H1 (cell line): ENCODE measurements at regions not wholly inside any gene's neighbourhood (a gene's known extent, or its start where the extent isn't known, plus 50 kb on each side); places are given as distances from the start of the nearest gene placed in this dataset.

ENCODE experiments used
- CTCF ChIA-PET: fragments of 300-600 bp; sonication (Branson Sonifier 250); formaldehyde crosslinking; loops from one replicate; lab custom pipeline; 2021; ENCODE audit not compliant: partially characterized antibody; lab: Charles Lee
- POLR2A ChIA-PET: fragments of 300-600 bp; sonication (Branson Sonifier 250); formaldehyde crosslinking; loops from one replicate; lab custom pipeline; 2021; ENCODE audit warnings: inconsistent platforms; ENCODE audit not compliant: partially characterized antibody; lab: Charles Lee
- DNase-seq, 2 experiments: peaks; one replicate each; pipeline versions ENCODE4 v3.0.0 to v3.0.0-alpha.2; 2010 to 2022; ENCODE audit warnings: low spot score in 2 of 2, low read depth in 1 of 2, mixed read lengths in 1 of 2
- FAIRE-seq: peaks from 2 replicates; lab custom pipeline; 2011; peaks lifted over from hg19 to GRCh38; lab: Jason Lieb, UNC
- H2AFZ ChIP-seq: 2 replicates; pipeline ENCODE4 v1.8.1; 2012; ENCODE audit warnings: low read length, inconsistent platforms
- H2AK5ac ChIP-seq: 2 replicates; pipeline ENCODE4 v1.6.1; 2013; ENCODE audit warnings: low read depth, low read length
- H2BK120ac ChIP-seq: replicated peaks from 2 replicates; pipeline ENCODE3; 2013; ENCODE audit warnings: low read depth, low read length, inconsistent platforms
- H2BK12ac ChIP-seq: 2 replicates; pipeline ENCODE4 v1.6.1; 2013; ENCODE audit warnings: low read depth, low read length
- H2BK15ac ChIP-seq: 2 replicates; pipeline ENCODE4 v1.6.1; 2013; ENCODE audit warnings: low read length
- H2BK20ac ChIP-seq: 2 replicates; pipeline ENCODE4 v1.6.1; 2013; ENCODE audit warnings: low read length
- H2BK5ac ChIP-seq: 2 replicates; pipeline ENCODE4 v1.6.1; 2013; ENCODE audit warnings: low read depth, low read length
- H3K14ac ChIP-seq: 2 replicates; pipeline ENCODE4 v1.6.1; 2013; ENCODE audit warnings: inconsistent platforms; ENCODE audit not compliant: insufficient read length
- H3K18ac ChIP-seq: 2 replicates; pipeline ENCODE4 v1.6.1; 2013; ENCODE audit warnings: low read length; ENCODE audit errors: extremely low read depth
- H3K23ac ChIP-seq: 2 replicates; pipeline ENCODE4 v1.6.1; 2013; ENCODE audit warnings: inconsistent platforms; ENCODE audit not compliant: insufficient read length
- H3K23me2 ChIP-seq: 2 replicates; pipeline ENCODE4 v1.6.1; 2013; ENCODE audit warnings: low read depth, low read length
- H3K27ac ChIP-seq: 2 replicates; pipeline ENCODE4 v1.6.1; 2011; ENCODE audit warnings: low read depth, low read length, inconsistent platforms
- H3K27me3 ChIP-seq, 4 experiments: replicated peaks in 1 of 4; 1 replicate in 1 of 4; 2 replicates in 3 of 4; pipeline versions ENCODE4 v1.6.1 to v1.8.1; 2011 to 2013; ENCODE audit warnings: low read length in 3 of 4, mild to moderate bottlenecking in 3 of 4, inconsistent platforms in 2 of 4, mixed read lengths in 2 of 4, moderate library complexity in 1 of 4; ENCODE audit not compliant: control insufficient read depth in 3 of 4, insufficient read depth in 3 of 4; ENCODE audit errors: extremely low read depth in 1 of 4
- H3K36me3 ChIP-seq, 4 experiments: 2 replicates each; pipeline versions ENCODE4 v1.6.1 to v1.8.1; 2011 to 2013; ENCODE audit warnings: mild to moderate bottlenecking in 4 of 4, low read length in 3 of 4, moderate library complexity in 2 of 4, control low read depth in 1 of 4, inconsistent platforms in 1 of 4; ENCODE audit not compliant: insufficient read depth in 4 of 4, control insufficient read depth in 2 of 4
- H3K4ac ChIP-seq: replicated peaks from 2 replicates; pipeline ENCODE3; 2013; ENCODE audit warnings: low read length, low read depth, mixed read lengths, inconsistent platforms; ENCODE audit not compliant: insufficient read length
- H3K4me1 ChIP-seq, 4 experiments: replicated peaks in 1 of 4; 1 replicate in 1 of 4; 2 replicates in 3 of 4; pipeline versions ENCODE4 v1.6.1 to v1.8.1; 2011 to 2013; ENCODE audit warnings: low read length in 3 of 4, inconsistent platforms in 2 of 4, mixed read lengths in 1 of 4; ENCODE audit not compliant: insufficient read depth in 4 of 4, control insufficient read depth in 3 of 4
- H3K4me2 ChIP-seq, 2 experiments: 2 replicates each; pipeline versions ENCODE4 v1.6.1 to v1.8.1; 2011 to 2013; ENCODE audit warnings: low read depth in 2 of 2, low read length in 2 of 2, control low read depth in 1 of 2, inconsistent platforms in 1 of 2, mild to moderate bottlenecking in 1 of 2; ENCODE audit not compliant: insufficient read depth in 1 of 2
- H3K4me3 ChIP-seq, 4 experiments: fragments of 200-600, 300-600 bp in 1 of 4; sonication (generic), shearing (Covaris generic), sonication (Bioruptor Twin) in 1 of 4; 2 replicates each; pipeline versions ENCODE4 v1.5.1 to v1.8.1; 2011 to 2016; ENCODE audit warnings: low read length in 4 of 4, low read depth in 3 of 4, control low read depth in 2 of 4, inconsistent platforms in 2 of 4, mild to moderate bottlenecking in 2 of 4, mixed read lengths in 1 of 4, moderate library complexity in 1 of 4; ENCODE audit not compliant: insufficient read depth in 2 of 4; ENCODE audit errors: extremely low read depth in 1 of 4
- H3K56ac ChIP-seq: replicated peaks from 2 replicates; pipeline ENCODE3; 2013; ENCODE audit warnings: low read depth, mild to moderate bottlenecking, mixed read lengths, low read length, inconsistent platforms; ENCODE audit not compliant: insufficient read length
- H3K79me1 ChIP-seq: 2 replicates; pipeline ENCODE4 v1.6.1; 2013; ENCODE audit warnings: low read depth, low read length, control low read depth
- H3K79me2 ChIP-seq, 2 experiments: 2 replicates each; pipeline versions ENCODE4 v1.6.1 to v1.8.1; 2012 to 2013; ENCODE audit warnings: low read length in 2 of 2, mild to moderate bottlenecking in 2 of 2, inconsistent platforms in 1 of 2; ENCODE audit not compliant: insufficient read depth in 2 of 2, control insufficient read depth in 1 of 2
- H3K9ac ChIP-seq, 4 experiments: replicated peaks in 1 of 4; 1 replicate in 1 of 4; 2 replicates in 3 of 4; pipeline versions ENCODE4 v1.6.1 to v1.8.1; 2011 to 2013; ENCODE audit warnings: low read depth in 3 of 4, low read length in 3 of 4, control low read depth in 2 of 4, mild to moderate bottlenecking in 2 of 4, moderate library complexity in 2 of 4, inconsistent platforms in 1 of 4; ENCODE audit errors: extremely low read depth in 1 of 4
- H3K9me3 ChIP-seq, 2 experiments: 2 replicates each; pipeline versions ENCODE4 v1.6.1 to v1.8.1; 2012 to 2013; ENCODE audit warnings: mild to moderate bottlenecking in 2 of 2, moderate library complexity in 2 of 2, control low read depth in 1 of 2, inconsistent platforms in 1 of 2, low read depth in 1 of 2, low read length in 1 of 2, mixed read lengths in 1 of 2; ENCODE audit not compliant: insufficient read depth in 2 of 2
- H4K20me1 ChIP-seq, 2 experiments: replicated peaks in 1 of 2; 2 replicates each; pipeline versions ENCODE3 to v1.8.1; 2011 to 2013; ENCODE audit warnings: inconsistent platforms in 2 of 2, low read length in 2 of 2, mild to moderate bottlenecking in 1 of 2; ENCODE audit not compliant: insufficient read depth in 2 of 2, control insufficient read depth in 1 of 2
- H4K5ac ChIP-seq: 2 replicates; pipeline ENCODE4 v1.6.1; 2013; ENCODE audit warnings: low read length, low read depth, mixed read lengths, inconsistent platforms; ENCODE audit not compliant: insufficient read length
- H4K8ac ChIP-seq: 2 replicates; pipeline ENCODE4 v1.8.0; 2013; ENCODE audit warnings: mild to moderate bottlenecking, moderate library complexity, low read length, inconsistent platforms; ENCODE audit not compliant: insufficient read depth; ENCODE audit errors: extremely low read depth
- H4K91ac ChIP-seq: replicated peaks from 2 replicates; pipeline ENCODE3; 2013; ENCODE audit warnings: low read length, mixed read lengths, inconsistent platforms; ENCODE audit not compliant: insufficient read length
- BCL11A ChIP-seq, 2 experiments: IDR thresholded peaks; one replicate each; pipeline ENCODE4 v1.6.1; 2011; ENCODE audit warnings: low read depth in 2 of 2, low read length in 2 of 2, mild to moderate bottlenecking in 2 of 2
- CBX5 ChIP-seq: fragments of 300-800, 300-1000 bp; sonication (generic); IDR thresholded peaks from 2 replicates; pipeline ENCODE4 v1.7.1; 2016; ENCODE audit warnings: antibody characterized with exemption, low read length, low read depth
- CEBPB ChIP-seq: IDR thresholded peaks from 2 replicates; pipeline ENCODE4 v1.6.1; 2012; ENCODE audit warnings: low read depth, low read length
- CHD2 ChIP-seq: IDR thresholded peaks from 2 replicates; pipeline ENCODE4 v1.6.1; 2012; ENCODE audit warnings: low read length, improper control_type of control experiment
- CTBP2 ChIP-seq: IDR thresholded peaks from 2 replicates; pipeline ENCODE4 v1.7.0; 2011; ENCODE audit warnings: borderline replicate concordance, mild to moderate bottlenecking, moderate library complexity, mixed read lengths, low read length; ENCODE audit not compliant: insufficient read depth, insufficient read length
- FOSL1 ChIP-seq: IDR thresholded peaks from 2 replicates; pipeline ENCODE4 v1.6.1; 2011; ENCODE audit warnings: mild to moderate bottlenecking, low read depth, low read length, moderate library complexity; ENCODE audit not compliant: insufficient read depth
- JUND ChIP-seq: IDR thresholded peaks from 2 replicates; pipeline ENCODE4 v1.6.1; 2011; ENCODE audit warnings: mild to moderate bottlenecking, improper control_type of control experiment, low read length
- SIX5 ChIP-seq: IDR thresholded peaks from 2 replicates; pipeline ENCODE4 v1.6.1; 2011; ENCODE audit warnings: mild to moderate bottlenecking, low read depth, low read length
- SRF ChIP-seq: IDR thresholded peaks from 2 replicates; pipeline ENCODE4 v1.6.1; 2011; ENCODE audit warnings: mild to moderate bottlenecking, low read depth, low read length, moderate library complexity
- TAF7 ChIP-seq: optimal IDR thresholded peaks from 2 replicates; pipeline ENCODE3; 2011; ENCODE audit warnings: low read depth, mild to moderate bottlenecking, inconsistent platforms, low read length, moderate library complexity, borderline replicate concordance
- TCF12 ChIP-seq: IDR thresholded peaks from 2 replicates; pipeline ENCODE4 v1.6.1; 2011; ENCODE audit warnings: low read depth, mild to moderate bottlenecking, low read length
- ZNF274 ChIP-seq: IDR thresholded peaks from 2 replicates; pipeline ENCODE4 v1.7.0; 2012; ENCODE audit warnings: low read length, borderline replicate concordance; ENCODE audit errors: extremely low read depth
- WGBS, 2 experiments: shearing (Covaris generic) in 1 of 2; methylation state at CpG; one replicate each; pipeline versions ENCODE4 v1.1.6 to v1.1.7; 2013 to 2015; ENCODE audit warnings: low lambda C conversion rate in 2 of 2, mixed read lengths in 2 of 2, inconsistent platforms in 1 of 2, low coverage in 1 of 2, missing lambda C conversion rate in 1 of 2; ENCODE audit not compliant: insufficient replicate concordance in 2 of 2, insufficient coverage in 1 of 2, insufficient read length in 1 of 2; ENCODE audit errors: extremely low coverage in 1 of 2, missing lambda C conversion rate in 1 of 2; 5-methylcytosine and 5-hydroxymethylcytosine counted together

DNA sequence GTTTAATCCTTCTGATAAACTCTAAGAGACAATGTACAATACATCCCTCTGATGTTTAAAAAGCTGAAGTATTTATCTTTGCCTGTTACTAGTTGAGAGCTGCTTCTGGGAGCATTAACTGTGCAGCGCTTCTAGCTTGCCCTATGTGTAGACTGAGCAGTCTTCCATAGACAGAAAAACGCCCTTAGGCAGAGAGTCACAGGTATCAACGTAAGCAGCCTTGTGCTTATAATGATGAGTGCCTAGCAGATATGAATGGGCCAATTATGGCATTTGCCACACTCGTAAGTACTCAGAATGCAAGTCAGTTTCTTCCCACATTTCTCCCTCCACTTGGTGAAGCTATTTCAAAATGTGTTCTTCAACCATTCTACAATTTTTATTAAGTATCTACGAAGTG, 731.1 kb upstream of the SLC8A1 start:
- Histone ChIP-seq H4K5ac (no peak overlapping the region), H3K27ac (no peak overlapping the region), H2BK15ac (no peak overlapping the region), H4K8ac (no peak overlapping the region), H3K4me3 (no peak overlapping the region), H3K4ac (no peak overlapping the region), H2BK12ac (no peak overlapping the region), H3K14ac (no peak overlapping the region), H2AFZ (peak overlapping the region; percentile 24; the same call in 1 of the 2 replicates), H3K23me2 (no peaks in the 10 kb centered on the region), H2AK5ac (no peak overlapping the region), H2BK120ac (no peak overlapping the region), H3K4me1 (no peaks in the 10 kb centered on the region), H2BK5ac (no peak overlapping the region), H3K4me2 (no peak overlapping the region), H3K79me2 (no peaks in the 10 kb centered on the region), H3K36me3 (no peaks in the 10 kb centered on the region), H3K79me1 (no peaks in the 10 kb centered on the region), H3K9me3 (no peaks in the 10 kb centered on the region), H4K91ac (no peak overlapping the region), H3K56ac (no peak overlapping the region), H2BK20ac (no peak overlapping the region), H4K20me1 (no peaks in the 10 kb centered on the region), H3K27me3 (no peaks in the 10 kb centered on the region), H3K9ac (no peak overlapping the region), H3K23ac (no peak overlapping the region), H3K18ac (no peak overlapping the region)
- WGBS, 2 experiments = 86% methylated on average over 5 of the region's 5 CpGs; no CpG with 5 or more reads in 1 of the 2 experiments
- POLR2A ChIA-PET = no interaction called here
- CTCF ChIA-PET = interaction anchor here (1.6 kb wide), 1 partner anchor 13 kb away, joined by 5 read pairs; no protein-coding TSS in a partner anchor
- no peak for DNase-seq
- TF ChIP-seq JUND (no peak), SRF (no peak), CEBPB (no peak), CHD2 (no peak), FOSL1 (no peak), TAF7 (no peak), CTBP2 (no peak), SIX5 (no peak), ZNF274 (no peak), BCL11A (IDR thresholded peaks at IDR 0.05; ENCODE audit: low read depth in 2 of 2, low read length in 2 of 2) (no peak), CBX5 (no peak), TCF12 (no peak)
- no peak for FAIRE-seq
